OCI-LY1 (cell line): ENCODE measurements at regions not wholly inside any gene's neighbourhood (a gene's known extent, or its start where the extent isn't known, plus 50 kb on each side); places are given as distances from the start of the nearest gene placed in this dataset.

ENCODE experiments used
- H2AFZ ChIP-seq: fragments of 200-600 bp; sonication (generic), shearing (Covaris generic); 2 replicates; pipeline ENCODE4 v1.6.0; 2014; ENCODE audit warnings: antibody characterized with exemption, mild to moderate bottlenecking, low read length
- H3F3A ChIP-seq: fragments of 200-600 bp; sonication (generic), shearing (Covaris generic); 2 replicates; pipeline ENCODE4 v1.6.0; 2014; ENCODE audit warnings: mild to moderate bottlenecking, antibody characterized with exemption, low read length, moderate library complexity; ENCODE audit not compliant: insufficient read depth
- H3K27ac ChIP-seq: fragments of 200-600 bp; sonication (generic); 2 replicates; pipeline ENCODE4 v1.5.1; 2014; ENCODE audit warnings: low read length, mixed run types, mild to moderate bottlenecking, low read depth; ENCODE audit not compliant: poor library complexity, severe bottlenecking
- H3K27me3 ChIP-seq: fragments of 200-600 bp; sonication (generic); 2 replicates; pipeline ENCODE4 v1.6.0; 2014; ENCODE audit warnings: antibody characterized with exemption, mild to moderate bottlenecking, low read length, moderate library complexity; ENCODE audit not compliant: insufficient read depth
- H3K36me3 ChIP-seq: fragments of 200-600 bp; sonication (generic); 2 replicates; pipeline ENCODE4 v1.6.1; 2014; ENCODE audit warnings: mild to moderate bottlenecking, antibody characterized with exemption, low read length, moderate library complexity, mixed read lengths; ENCODE audit not compliant: insufficient read depth
- H3K4me1 ChIP-seq: fragments of 200-600 bp; sonication (generic); 2 replicates; pipeline ENCODE4 v1.5.1; 2014; ENCODE audit warnings: mild to moderate bottlenecking, low read length, moderate library complexity; ENCODE audit not compliant: insufficient read depth, severe bottlenecking
- H3K4me2 ChIP-seq: fragments of 200-600 bp; sonication (generic), shearing (Covaris generic); 2 replicates; pipeline ENCODE4 v1.6.1; 2014; ENCODE audit warnings: low read length
- H3K4me3 ChIP-seq: fragments of 200-600 bp; sonication (generic); 2 replicates; pipeline ENCODE4 v1.5.1; 2014; ENCODE audit warnings: low read length, low read depth, mild to moderate bottlenecking, mixed read lengths; ENCODE audit not compliant: poor library complexity, severe bottlenecking
- H3K79me2 ChIP-seq: fragments of 200-600 bp; shearing (Covaris generic); 2 replicates; pipeline ENCODE4 v1.6.1; 2016; ENCODE audit warnings: mixed run types, low read length, mixed read lengths; ENCODE audit not compliant: insufficient read depth
- H3K9ac ChIP-seq: fragments of 200-600 bp; sonication (generic), shearing (Covaris generic); 2 replicates; pipeline ENCODE4 v1.6.1; 2014; ENCODE audit warnings: mild to moderate bottlenecking, low read length, mixed read lengths
- H3K9me2 ChIP-seq: fragments of 200-600 bp; sonication (generic), shearing (Covaris generic); 2 replicates; pipeline ENCODE4 v1.6.1; 2014; ENCODE audit warnings: low read depth, mild to moderate bottlenecking, low read length, mixed read lengths
- H3K9me3 ChIP-seq: fragments of 200-600 bp; shearing (Covaris generic); 2 replicates; pipeline ENCODE4 v1.6.1; 2014; ENCODE audit warnings: low read length, mixed read lengths
- H4K20me1 ChIP-seq: fragments of 200-600 bp; sonication (generic), shearing (Covaris generic); 2 replicates; pipeline ENCODE4 v1.6.0; 2016; ENCODE audit warnings: mild to moderate bottlenecking, low read length; ENCODE audit not compliant: insufficient read depth
- CTCF ChIP-seq: fragments of 200-600 bp; sonication (generic), shearing (Covaris generic); IDR thresholded peaks from 2 replicates; pipeline ENCODE4 v1.5.1; 2017; ENCODE audit warnings: mild to moderate bottlenecking, antibody characterized with exemption, low read length, moderate library complexity, mixed read lengths
- EZH2 ChIP-seq: fragments of 200-600 bp; sonication (generic), shearing (Covaris generic); IDR thresholded peaks from 2 replicates; pipeline ENCODE4 v1.8.0; 2017; ENCODE audit warnings: borderline replicate concordance, mixed run types, mild to moderate bottlenecking, antibody characterized with exemption, low read length, moderate library complexity, mixed read lengths

- H3K4me2 ChIP-seq = no peak overlapping the region
- H3K4me1 ChIP-seq = no peaks in the 10 kb centered on the region
- H3K9me2 ChIP-seq = no peaks in the 10 kb centered on the region
- H3K36me3 ChIP-seq = no peaks in the 10 kb centered on the region; the same call in 1 of the 2 replicates
- TF ChIP-seq CTCF (no peak), EZH2 (no peak)
- H3K27ac ChIP-seq = no peak overlapping the region
- H3K9me3 ChIP-seq = 0 out of 2 replicates have a peak, but pooled peaks cover 6% of the 10 kb centered on the region
- no peaks in the 10 kb centered on the region for H3K79me2 ChIP-seq
- H3F3A ChIP-seq = no peaks in the 10 kb centered on the region
- no peak overlapping the region for H3K4me3 ChIP-seq
- no peaks in the 10 kb centered on the region for H4K20me1 ChIP-seq
- H2AFZ ChIP-seq = no peak overlapping the region
- H3K27me3 ChIP-seq = no peaks in the 10 kb centered on the region
- no peak overlapping the region for H3K9ac ChIP-seq
Measured at GRCh38 chr9:78393340-78393739, 96.4 kb downstream of the PSAT1 start.

GRCh38 chr9:78393932-78394331 is 97.0 kb downstream of the PSAT1 start:
- Histone ChIP-seq H3K27ac (no peak overlapping the region), H3K4me3 (no peak overlapping the region), H4K20me1 (no peaks in the 10 kb centered on the region), H3F3A (no peaks in the 10 kb centered on the region), H2AFZ (no peak overlapping the region), H3K36me3 (no peaks in the 10 kb centered on the region; the same call in 1 of the 2 replicates), H3K4me1 (no peaks in the 10 kb centered on the region), H3K9me2 (no peaks in the 10 kb centered on the region), H3K79me2 (no peaks in the 10 kb centered on the region), H3K9ac (no peak overlapping the region), H3K27me3 (no peaks in the 10 kb centered on the region), H3K9me3 (0 out of 2 replicates have a peak, but pooled peaks cover 6% of the 10 kb centered on the region), H3K4me2 (no peak overlapping the region)
- no peak for TF ChIP-seq CTCF
- TF ChIP-seq EZH2 = no peak

- no peaks in the 10 kb centered on the region; the same call in 1 of the 2 replicates for H3K36me3 ChIP-seq
- no peak overlapping the region for H3K4me2 ChIP-seq
- TF ChIP-seq CTCF (no peak), EZH2 (no peak)
- H4K20me1 ChIP-seq = no peaks in the 10 kb centered on the region
- no peaks in the 10 kb centered on the region for H3K4me1 ChIP-seq
- no peaks in the 10 kb centered on the region for H3F3A ChIP-seq
- no peak overlapping the region for H3K27ac ChIP-seq
- no peaks in the 10 kb centered on the region for H3K9me2 ChIP-seq
- H3K4me3 ChIP-seq = no peak overlapping the region
- H3K27me3 ChIP-seq = no peaks in the 10 kb centered on the region
- 0 out of 2 replicates have a peak, but pooled peaks cover 6% of the 10 kb centered on the region for H3K9me3 ChIP-seq
- H2AFZ ChIP-seq = no peak overlapping the region
- no peaks in the 10 kb centered on the region for H3K79me2 ChIP-seq
- no peak overlapping the region for H3K9ac ChIP-seq
Measured at GRCh38 chr9:78396087-78396486, 99.2 kb downstream of the PSAT1 start.
